SK-N-SH (cell line): ENCODE measurements at regions not wholly inside any gene's neighbourhood (a gene's known extent, or its start where the extent isn't known, plus 50 kb on each side); places are given as distances from the start of the nearest gene placed in this dataset.

Source experiments
- CTCF ChIP-seq: fragments of 200-600 bp; sonication (generic); IDR thresholded peaks from 2 replicates; pipeline ENCODE4 v1.6.1; 2017; ENCODE audit warnings: antibody characterized with exemption, mild to moderate bottlenecking, moderate library complexity
- POLR2AphosphoS5 ChIP-seq: IDR thresholded peaks from 2 replicates; pipeline ENCODE4 v1.6.1; 2012; ENCODE audit warnings: low read depth, low read length
- USF2 ChIP-seq: fragments of 150-350 bp; IDR thresholded peaks from 2 replicates; pipeline ENCODE4 v1.6.1; 2017; ENCODE audit warnings: antibody characterized with exemption, low read length, low read depth, borderline replicate concordance

GRCh38 chr21:17987382-17988101, 168.4 kb upstream of the C21orf91 start:
- no peak for TF ChIP-seq USF2
- no peak for TF ChIP-seq POLR2AphosphoS5
- TF ChIP-seq CTCF: no peak
